ENCODE measurements at regions not wholly inside any gene's neighbourhood (a gene's known extent, or its start where the extent isn't known, plus 50 kb on each side); places are given as distances from the start of the nearest gene placed in this dataset.

DNA sequence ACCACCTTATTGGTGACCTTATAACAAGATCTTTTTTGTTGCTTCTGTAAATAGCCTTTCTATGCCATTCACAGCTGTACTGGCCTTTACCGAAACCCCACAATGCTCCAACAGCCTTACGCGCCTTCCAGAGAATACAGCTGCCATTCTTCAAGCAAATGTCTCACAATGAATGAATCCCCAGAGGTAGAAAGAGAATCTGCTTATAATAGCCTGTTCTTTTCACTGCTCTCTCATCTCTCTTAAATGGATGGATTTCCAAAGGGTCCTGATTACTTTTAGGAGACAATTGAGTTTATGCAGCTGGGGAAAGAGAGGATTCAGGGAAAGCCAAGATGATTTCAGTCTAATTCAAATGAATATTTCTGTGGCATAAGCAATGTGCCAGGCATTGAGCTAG is 183.1 kb upstream of the PDE1C start:
- TF ChIP-seq, protein P1, sequence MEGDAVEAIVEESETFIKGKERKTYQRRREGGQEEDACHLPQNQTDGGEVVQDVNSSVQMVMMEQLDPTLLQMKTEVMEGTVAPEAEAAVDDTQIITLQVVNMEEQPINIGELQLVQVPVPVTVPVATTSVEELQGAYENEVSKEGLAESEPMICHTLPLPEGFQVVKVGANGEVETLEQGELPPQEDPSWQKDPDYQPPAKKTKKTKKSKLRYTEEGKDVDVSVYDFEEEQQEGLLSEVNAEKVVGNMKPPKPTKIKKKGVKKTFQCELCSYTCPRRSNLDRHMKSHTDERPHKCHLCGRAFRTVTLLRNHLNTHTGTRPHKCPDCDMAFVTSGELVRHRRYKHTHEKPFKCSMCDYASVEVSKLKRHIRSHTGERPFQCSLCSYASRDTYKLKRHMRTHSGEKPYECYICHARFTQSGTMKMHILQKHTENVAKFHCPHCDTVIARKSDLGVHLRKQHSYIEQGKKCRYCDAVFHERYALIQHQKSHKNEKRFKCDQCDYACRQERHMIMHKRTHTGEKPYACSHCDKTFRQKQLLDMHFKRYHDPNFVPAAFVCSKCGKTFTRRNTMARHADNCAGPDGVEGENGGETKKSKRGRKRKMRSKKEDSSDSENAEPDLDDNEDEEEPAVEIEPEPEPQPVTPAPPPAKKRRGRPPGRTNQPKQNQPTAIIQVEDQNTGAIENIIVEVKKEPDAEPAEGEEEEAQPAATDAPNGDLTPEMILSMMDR (IDR thresholded peaks at IDR 0.05), result no peak
- TF ChIP-seq POLR2A (IDR thresholded peaks at IDR 0.05), result no peak

All from lower leg skin (tissue), 3 donors.